IPS DF 6.9 (cell line): ENCODE measurements at regions not wholly inside any gene's neighbourhood (a gene's known extent, or its start where the extent isn't known, plus 50 kb on each side); places are given as distances from the start of the nearest gene placed in this dataset.
"Not testable (repeated sequence)": the region's sequence is repeated elsewhere in the genome, so short reads cannot be mapped to it uniquely, and the experiment has no call there.

Source experiments
- DNase-seq: peaks from one replicate; pipeline ENCODE4 v3.0.0-alpha.2; 2013; ENCODE audit warnings: low read depth, low spot score
- H3K27ac ChIP-seq: one replicate; pipeline ENCODE4 v1.5.1; 2013; ENCODE audit warnings: low read length, control low read depth
- H3K27me3 ChIP-seq: 2 replicates; pipeline ENCODE4 v1.6.1; 2013; ENCODE audit warnings: mild to moderate bottlenecking, low read length; ENCODE audit not compliant: control insufficient read depth, insufficient read depth
- H3K36me3 ChIP-seq: 2 replicates; pipeline ENCODE4 v1.6.1; 2013; ENCODE audit warnings: low read length; ENCODE audit not compliant: control insufficient read depth, insufficient read depth
- H3K4me1 ChIP-seq: 2 replicates; pipeline ENCODE4 v1.6.1; 2013; ENCODE audit warnings: low read length; ENCODE audit not compliant: control insufficient read depth, insufficient read depth
- H3K4me3 ChIP-seq: 2 replicates; pipeline ENCODE4 v1.5.1; 2013; ENCODE audit warnings: mild to moderate bottlenecking, low read length
- H3K9me3 ChIP-seq: 2 replicates; pipeline ENCODE4 v1.6.1; 2013; ENCODE audit warnings: low read length, inconsistent platforms; ENCODE audit not compliant: control insufficient read depth, insufficient read depth
- WGBS: extraction: QIAGEN DNeasy Blood & Tissue Kit; methylation state at CpG from one replicate; pipeline ENCODE4 v1.1.7; 2013; ENCODE audit warnings: mixed read lengths, missing lambda C conversion rate; ENCODE audit not compliant: insufficient read length, insufficient coverage; 5-methylcytosine and 5-hydroxymethylcytosine counted together

- H3K4me3 ChIP-seq, result no peak overlapping the region
- no CpG with 5 or more reads among the region's 1 CpG for WGBS
- no peaks in the 10 kb centered on the region for H3K9me3 ChIP-seq
- H3K4me1 ChIP-seq, result no peaks in the 10 kb centered on the region
- no peak overlapping the region for H3K27ac ChIP-seq
- no peak for DNase-seq
- no peaks in the 10 kb centered on the region for H3K27me3 ChIP-seq
- H3K36me3 ChIP-seq, result no peaks in the 10 kb centered on the region
Measured at GRCh38 chr6:74519163-74519562, 686.7 kb downstream of the COL12A1 start.

GRCh38 chr6:74518035-74518434 lies 687.8 kb downstream of the COL12A1 start:
- no peak for DNase-seq
- no CpG with 5 or more reads among the region's 1 CpG for WGBS
- H3K4me1 ChIP-seq, result no peaks in the 10 kb centered on the region
- H3K36me3 ChIP-seq, result no peaks in the 10 kb centered on the region
- H3K4me3 ChIP-seq, result no peak overlapping the region
- no peaks in the 10 kb centered on the region for H3K9me3 ChIP-seq
- H3K27me3 ChIP-seq, result no peaks in the 10 kb centered on the region
- no peak overlapping the region for H3K27ac ChIP-seq

GRCh38 chr6:74510878-74511277 lies 695.0 kb downstream of the COL12A1 start:
- H3K36me3 ChIP-seq, result no peaks in the 10 kb centered on the region
- H3K9me3 ChIP-seq, result no peaks in the 10 kb centered on the region
- H3K4me3 ChIP-seq, result no peak overlapping the region
- no peaks in the 10 kb centered on the region for H3K27me3 ChIP-seq
- no peak overlapping the region for H3K27ac ChIP-seq
- no peaks in the 10 kb centered on the region for H3K4me1 ChIP-seq
- DNase-seq, result no peak
- WGBS, result no CpG with 5 or more reads among the region's 3 CpGs

GRCh38 chr6:74507649-74508048 lies 698.2 kb downstream of the COL12A1 start:
- no peak for DNase-seq
- WGBS, result no CpG with 5 or more reads among the region's 1 CpG
- Histone ChIP-seq H3K4me3 (no peak overlapping the region), H3K36me3 (no peaks in the 10 kb centered on the region), H3K27ac (no peak overlapping the region), H3K9me3 (no peaks in the 10 kb centered on the region), H3K4me1 (no peaks in the 10 kb centered on the region), H3K27me3 (no peaks in the 10 kb centered on the region)

GRCh38 chr6:74505391-74505790 lies 700.5 kb downstream of the COL12A1 start:
- Histone ChIP-seq H3K4me1 (no peaks in the 10 kb centered on the region), H3K27me3 (no peaks in the 10 kb centered on the region), H3K4me3 (no peak overlapping the region), H3K36me3 (no peaks in the 10 kb centered on the region), H3K27ac (no peak overlapping the region), H3K9me3 (no peaks in the 10 kb centered on the region)
- WGBS, result no CpG with 5 or more reads among the region's 1 CpG
- no peak for DNase-seq

- Histone ChIP-seq H3K27me3 (no peaks in the 10 kb centered on the region), H3K4me1 (no peaks in the 10 kb centered on the region), H3K4me3 (no peak overlapping the region), H3K36me3 (no peaks in the 10 kb centered on the region), H3K27ac (no peak overlapping the region), H3K9me3 (no peaks in the 10 kb centered on the region)
- no CpG with 5 or more reads among the region's 3 CpGs for WGBS
- DNase-seq, result no peak
Measured at GRCh38 chr6:74504941-74505340, 700.9 kb downstream of the COL12A1 start.

- no CpG with 5 or more reads among the region's 1 CpG for WGBS
- no peaks in the 10 kb centered on the region for H3K9me3 ChIP-seq
- H3K27ac ChIP-seq, result no peak overlapping the region
- H3K36me3 ChIP-seq, result no peaks in the 10 kb centered on the region
- no peak for DNase-seq
- H3K4me1 ChIP-seq, result no peaks in the 10 kb centered on the region
- no peak overlapping the region for H3K4me3 ChIP-seq
- no peaks in the 10 kb centered on the region for H3K27me3 ChIP-seq
Measured at GRCh38 chr6:74492587-74492986, 713.3 kb downstream of the COL12A1 start.

- Histone ChIP-seq H3K27ac (no peak overlapping the region), H3K9me3 (no peaks in the 10 kb centered on the region), H3K27me3 (no peaks in the 10 kb centered on the region), H3K36me3 (no peaks in the 10 kb centered on the region), H3K4me3 (no peak overlapping the region), H3K4me1 (no peaks in the 10 kb centered on the region)
- WGBS, result no CpG with 5 or more reads among the region's 2 CpGs
- DNase-seq, result no peak
Measured at GRCh38 chr6:74491844-74492374, 713.9 kb downstream of the COL12A1 start.

- H3K4me1 ChIP-seq, DNase-seq, H3K36me3 ChIP-seq, H3K9me3 ChIP-seq, H3K27me3 ChIP-seq, H3K27ac ChIP-seq, H3K4me3 ChIP-seq: not testable (repeated sequence)
- no CpG with 5 or more reads among the region's 13 CpGs for WGBS
Measured at GRCh38 chr6:74488726-74489125, 717.1 kb downstream of the COL12A1 start.

GRCh38 chr6:74482180-74482579 lies 723.7 kb downstream of the COL12A1 start:
- H3K36me3 ChIP-seq, result no peaks in the 10 kb centered on the region
- DNase-seq, result no peak
- no peak overlapping the region for H3K27ac ChIP-seq
- no peak overlapping the region for H3K4me3 ChIP-seq
- no CpG with 5 or more reads among the region's 1 CpG for WGBS
- H3K9me3 ChIP-seq, result no peaks in the 10 kb centered on the region
- H3K4me1 ChIP-seq, result no peaks in the 10 kb centered on the region
- no peaks in the 10 kb centered on the region for H3K27me3 ChIP-seq

- Histone ChIP-seq H3K9me3 (no peaks in the 10 kb centered on the region), H3K36me3 (no peaks in the 10 kb centered on the region), H3K27ac (no peak overlapping the region), H3K4me3 (no peak overlapping the region), H3K27me3 (no peaks in the 10 kb centered on the region), H3K4me1 (no peaks in the 10 kb centered on the region)
- DNase-seq, result no peak
- no CpG with 5 or more reads among the region's 2 CpGs for WGBS
Measured at GRCh38 chr6:74480561-74480960, 725.3 kb downstream of the COL12A1 start.
